IMR-90 (cell line): ENCODE measurements at regions not wholly inside any gene's neighbourhood (a gene's known extent, or its start where the extent isn't known, plus 50 kb on each side); places are given as distances from the start of the nearest gene placed in this dataset.

Source experiments
- ATAC-seq: fragments of 200-7000 bp; cut with Tn5 transposase; 2 replicates; pipeline ENCODE4 v1.9.1; 2020; ENCODE audit warnings: low read depth, mild to moderate bottlenecking, moderate library complexity
- BruUV-seq: library from RNA; stranded (reverse); fragments of 400-500 nt; replicated peaks from 2 replicates; lab custom pipeline; 2021; lab: Mats Ljungman, UMichigan
- CTCF ChIA-PET: fragments of 300-600 bp; formaldehyde crosslinking; extraction: SDS; loops from one replicate; lab custom pipeline; 2021; ENCODE audit warnings: antibody characterized with exemption; lab: Yijun Ruan, JAX
- POLR2A ChIA-PET: fragments of 300-600 bp; sonication (Branson Sonifier 250); formaldehyde crosslinking; loops from one replicate; lab custom pipeline; 2022; ENCODE audit warnings: antibody characterized with exemption; ENCODE audit not compliant: unreplicated experiment; lab: Charles Lee
- DNase-seq: peaks from one replicate; pipeline ENCODE4 v3.0.0; 2013
- H2AFZ ChIP-seq: replicated peaks from 2 replicates; pipeline ENCODE3; 2013; ENCODE audit warnings: low read length, mild to moderate bottlenecking; ENCODE audit not compliant: poor library complexity
- H2AK5ac ChIP-seq: 2 replicates; pipeline ENCODE4 v1.6.1; 2013; ENCODE audit warnings: low read depth, low read length, inconsistent platforms
- H2AK9ac ChIP-seq: replicated peaks from 2 replicates; pipeline ENCODE3; 2013; ENCODE audit warnings: mild to moderate bottlenecking, low read depth, low read length, moderate library complexity; ENCODE audit not compliant: poor library complexity
- H2BK120ac ChIP-seq: 2 replicates; pipeline ENCODE4 v1.6.1; 2013; ENCODE audit warnings: low read depth, low read length, inconsistent platforms
- H2BK15ac ChIP-seq: 3 replicates; pipeline ENCODE4 v1.6.1; 2013; ENCODE audit warnings: low read depth, low read length, inconsistent platforms
- H2BK20ac ChIP-seq: 2 replicates; pipeline ENCODE4 v1.6.1; 2013; ENCODE audit warnings: low read depth, mild to moderate bottlenecking, inconsistent platforms, low read length, moderate library complexity
- H2BK5ac ChIP-seq: 2 replicates; pipeline ENCODE4 v1.6.1; 2013; ENCODE audit warnings: mild to moderate bottlenecking, low read depth, low read length, inconsistent platforms; ENCODE audit not compliant: poor library complexity, severe bottlenecking
- H3K14ac ChIP-seq: replicated peaks from 2 replicates; pipeline ENCODE4 v1.6.1; 2013; ENCODE audit warnings: low read depth, low read length, inconsistent platforms
- H3K18ac ChIP-seq: 2 replicates; pipeline ENCODE4 v1.6.1; 2013; ENCODE audit warnings: low read depth, low read length, control low read depth
- H3K23ac ChIP-seq: 2 replicates; pipeline ENCODE4 v1.6.1; 2013; ENCODE audit warnings: low read depth, low read length, inconsistent platforms
- H3K27ac ChIP-seq: 2 replicates; pipeline ENCODE4 v1.5.1; 2013; ENCODE audit warnings: mild to moderate bottlenecking, control low read depth, low read length; ENCODE audit not compliant: insufficient read depth
- H3K27me3 ChIP-seq: 2 replicates; pipeline ENCODE4 v1.6.1; 2013; ENCODE audit warnings: low read length; ENCODE audit not compliant: control insufficient read depth, insufficient read depth
- H3K36me3 ChIP-seq: 2 replicates; pipeline ENCODE4 v1.6.1; 2013; ENCODE audit warnings: low read length, mixed read lengths; ENCODE audit not compliant: control insufficient read depth, insufficient read depth
- H3K4ac ChIP-seq: 2 replicates; pipeline ENCODE4 v1.6.1; 2013; ENCODE audit warnings: low read depth, low read length, inconsistent platforms
- H3K4me1 ChIP-seq: 2 replicates; pipeline ENCODE4 v1.6.1; 2013; ENCODE audit warnings: low read length, mixed read lengths; ENCODE audit not compliant: control insufficient read depth, insufficient read depth
- H3K4me2 ChIP-seq: 2 replicates; pipeline ENCODE4 v1.6.1; 2013; ENCODE audit warnings: low read depth, mild to moderate bottlenecking, control low read depth, low read length, moderate library complexity
- H3K4me3 ChIP-seq: 2 replicates; pipeline ENCODE4 v1.5.1; 2013; ENCODE audit warnings: low read depth, mild to moderate bottlenecking, control low read depth, low read length, moderate library complexity; ENCODE audit not compliant: insufficient read depth
- H3K56ac ChIP-seq: 2 replicates; pipeline ENCODE4 v1.6.1; 2013; ENCODE audit warnings: low read length, inconsistent platforms; ENCODE audit not compliant: insufficient read depth; ENCODE audit errors: extremely low read depth
- H3K79me1 ChIP-seq, 2 experiments: 2 replicates each; pipeline ENCODE4 v1.6.1; 2013; ENCODE audit warnings: low read length in 2 of 2, inconsistent platforms in 1 of 2, low read depth in 1 of 2
- H3K9ac ChIP-seq: 2 replicates; pipeline ENCODE4 v1.6.1; 2013; ENCODE audit warnings: low read depth, low read length, control low read depth
- H3K9me1 ChIP-seq: 2 replicates; pipeline ENCODE4 v1.6.1; 2013; ENCODE audit warnings: low read length, inconsistent platforms; ENCODE audit not compliant: insufficient read depth
- H3K9me3 ChIP-seq: 2 replicates; pipeline ENCODE4 v1.6.1; 2013; ENCODE audit warnings: low read length; ENCODE audit not compliant: control insufficient read depth, insufficient read depth
- H4K20me1 ChIP-seq: 2 replicates; pipeline ENCODE4 v1.6.1; 2013; ENCODE audit warnings: low read length, inconsistent platforms; ENCODE audit not compliant: insufficient read depth
- H4K5ac ChIP-seq: 2 replicates; pipeline ENCODE4 v1.6.1; 2013; ENCODE audit warnings: mild to moderate bottlenecking, low read depth, low read length, control low read depth
- H4K8ac ChIP-seq, 2 experiments: 2 replicates each; pipeline ENCODE4 v1.6.1; 2013; ENCODE audit warnings: low read depth in 2 of 2, low read length in 2 of 2, control low read depth in 1 of 2, inconsistent platforms in 1 of 2
- H4K91ac ChIP-seq: 2 replicates; pipeline ENCODE4 v1.6.1; 2013; ENCODE audit warnings: low read depth, low read length, inconsistent platforms; ENCODE audit not compliant: insufficient read depth
- CHD1 ChIP-seq: IDR thresholded peaks from 2 replicates; pipeline ENCODE4 v1.6.1; 2012; ENCODE audit warnings: low read depth, low read length, improper control_type of control experiment
- FOS ChIP-seq: fragments of 150-350 bp; IDR thresholded peaks from 2 replicates; pipeline ENCODE4 v1.6.1; 2016; ENCODE audit warnings: low read depth, low read length
- MAZ ChIP-seq: IDR thresholded peaks from 2 replicates; pipeline ENCODE4 v1.6.1; 2012; ENCODE audit warnings: low read depth, mild to moderate bottlenecking, low read length, improper control_type of control experiment, moderate library complexity, borderline replicate concordance
- MXI1 ChIP-seq: IDR thresholded peaks from 2 replicates; pipeline ENCODE4 v1.6.1; 2012; ENCODE audit warnings: low read depth, mild to moderate bottlenecking, low read length, moderate library complexity, borderline replicate concordance
- NFE2L2 ChIP-seq: fragments of 150-350 bp; IDR thresholded peaks from 2 replicates; pipeline ENCODE4 v1.6.1; 2016; ENCODE audit warnings: low read depth, mild to moderate bottlenecking, low read length
- POLR2A ChIP-seq: IDR thresholded peaks from 2 replicates; pipeline ENCODE4 v1.6.1; 2012; ENCODE audit warnings: mild to moderate bottlenecking, low read depth, low read length
- RAD21 ChIP-seq: IDR thresholded peaks from 2 replicates; pipeline ENCODE4 v1.6.1; 2012; ENCODE audit warnings: low read length, improper control_type of control experiment
- USF2 ChIP-seq: fragments of 150-350 bp; IDR thresholded peaks from 2 replicates; pipeline ENCODE4 v1.6.1; 2017; ENCODE audit warnings: mild to moderate bottlenecking, antibody characterized with exemption, low read length, low read depth
- WGBS, 2 experiments: methylation state at CpG; one replicate each; pipeline versions ENCODE4 v1.1.5 to v1.1.7; 2013; ENCODE audit warnings: missing lambda C conversion rate in 2 of 2; ENCODE audit not compliant: insufficient read length in 1 of 2; ENCODE audit errors: extremely low coverage in 2 of 2; 5-methylcytosine and 5-hydroxymethylcytosine counted together
- dilution Hi-C: fragments of 300-500 bp; cut with HindIII; formaldehyde crosslinking; loops from one replicate; pipeline ENCODE4 v1.14.3; 2018; ENCODE audit warnings: low sequenced_read_pairs; ENCODE audit not compliant: unreplicated experiment
- in situ Hi-C: fragments of 300-500 bp; cut with MboI; formaldehyde crosslinking; loops from 3 replicates; pipeline ENCODE4 v1.14.3; 2019; ENCODE audit warnings: low sequenced_read_pairs, inconsistent platforms, mixed read lengths
- intact Hi-C: fragments of 100-400 bp; cut with micrococcal nuclease; formaldehyde crosslinking; loops from 2 replicates; pipeline ENCODE4 v1.10.0; 2022
- TF ChIP-seq, protein P1 (sequence below): conservative IDR thresholded peaks from 2 replicates; pipeline ENCODE4 v1.5.1; 2012; ENCODE audit warnings: mild to moderate bottlenecking, low read depth, low read length, improper control_type of control experiment

- BruUV-seq, result no TSS peak
- no peaks in the 10 kb centered on the region for H4K20me1 ChIP-seq
- H3K56ac ChIP-seq, result no peak overlapping the region
- H3K9me3 ChIP-seq, result peaks cover 3% of the 10 kb centered on the region; the same call in 1 of the 2 replicates
- no peak overlapping the region for H3K18ac ChIP-seq
- no peak for DNase-seq
- no peaks in the 10 kb centered on the region for H3K9me1 ChIP-seq
- H2AK5ac ChIP-seq, result no peak overlapping the region
- H3K4me1 ChIP-seq, result no peaks in the 10 kb centered on the region
- no peak overlapping the region for H4K8ac ChIP-seq
- no peak for ATAC-seq
- no peak overlapping the region for H3K27ac ChIP-seq
- WGBS, 2 experiments, result no CpG with 5 or more reads among the region's 1 CpG
- no peak overlapping the region for H2AK9ac ChIP-seq
- ChIA-PET POLR2A (no interaction called here), CTCF (no interaction called here)
- in situ Hi-C loops, result no loop called here
- H2BK20ac ChIP-seq, result no peak overlapping the region
- no peak overlapping the region for H3K23ac ChIP-seq
- no peak overlapping the region for H4K5ac ChIP-seq
- dilution Hi-C loops, result no loop called here
- no peak overlapping the region for H2BK15ac ChIP-seq
- H2AFZ ChIP-seq, result no peak overlapping the region
- no peaks in the 10 kb centered on the region for H3K27me3 ChIP-seq
- H3K4me2 ChIP-seq, result no peak overlapping the region
- no peak overlapping the region for H2BK5ac ChIP-seq
- H3K79me1 ChIP-seq, result no peaks in the 10 kb centered on the region
- H3K4me3 ChIP-seq, result no peak overlapping the region
- intact Hi-C loops, result no loop called here
- no peak overlapping the region for H4K91ac ChIP-seq
- no peaks in the 10 kb centered on the region for H3K36me3 ChIP-seq
- H3K14ac ChIP-seq, result no peak overlapping the region
- no peak overlapping the region for H3K9ac ChIP-seq
- no peak overlapping the region for H2BK120ac ChIP-seq
- no peak overlapping the region for H3K4ac ChIP-seq
- TF ChIP-seq MXI1 (no peak), RAD21 (no peak), CHD1 (no peak), USF2 (no peak), POLR2A (no peak), MAZ (no peak), FOS (no peak), NFE2L2 (no peak)
- TF ChIP-seq, protein P1, sequence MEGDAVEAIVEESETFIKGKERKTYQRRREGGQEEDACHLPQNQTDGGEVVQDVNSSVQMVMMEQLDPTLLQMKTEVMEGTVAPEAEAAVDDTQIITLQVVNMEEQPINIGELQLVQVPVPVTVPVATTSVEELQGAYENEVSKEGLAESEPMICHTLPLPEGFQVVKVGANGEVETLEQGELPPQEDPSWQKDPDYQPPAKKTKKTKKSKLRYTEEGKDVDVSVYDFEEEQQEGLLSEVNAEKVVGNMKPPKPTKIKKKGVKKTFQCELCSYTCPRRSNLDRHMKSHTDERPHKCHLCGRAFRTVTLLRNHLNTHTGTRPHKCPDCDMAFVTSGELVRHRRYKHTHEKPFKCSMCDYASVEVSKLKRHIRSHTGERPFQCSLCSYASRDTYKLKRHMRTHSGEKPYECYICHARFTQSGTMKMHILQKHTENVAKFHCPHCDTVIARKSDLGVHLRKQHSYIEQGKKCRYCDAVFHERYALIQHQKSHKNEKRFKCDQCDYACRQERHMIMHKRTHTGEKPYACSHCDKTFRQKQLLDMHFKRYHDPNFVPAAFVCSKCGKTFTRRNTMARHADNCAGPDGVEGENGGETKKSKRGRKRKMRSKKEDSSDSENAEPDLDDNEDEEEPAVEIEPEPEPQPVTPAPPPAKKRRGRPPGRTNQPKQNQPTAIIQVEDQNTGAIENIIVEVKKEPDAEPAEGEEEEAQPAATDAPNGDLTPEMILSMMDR, result no peak
Measured at GRCh38 chr3:19816631-19817030, 117.4 kb downstream of the EFHB start.
